ENCODE measurements at regions not wholly inside any gene's neighbourhood (a gene's known extent, or its start where the extent isn't known, plus 50 kb on each side); places are given as distances from the start of the nearest gene placed in this dataset.

DNA sequence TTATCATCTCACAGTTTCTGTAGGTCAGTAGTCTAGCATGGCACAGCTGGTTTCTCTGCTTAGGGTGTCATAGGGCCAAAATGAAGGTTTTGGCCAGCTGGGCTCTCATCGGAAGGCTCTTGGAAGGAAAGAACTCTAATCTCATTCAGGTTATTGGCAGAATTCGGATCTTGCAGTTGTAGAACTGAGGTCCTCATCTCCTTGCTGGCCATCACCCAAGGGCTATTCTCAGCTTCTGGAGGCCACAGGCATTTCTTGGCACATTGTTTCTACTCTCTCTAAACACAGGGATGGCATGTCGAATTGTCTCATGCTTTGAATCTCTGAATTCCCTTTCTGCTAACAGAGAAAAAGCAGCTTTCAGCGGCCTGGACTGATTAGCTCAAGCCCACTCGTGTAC lies 258.0 kb upstream of the SMARCA2 start:
- no peak for DNase-seq (ENCODE audit: low read depth in 2 of 2)

DNA sequence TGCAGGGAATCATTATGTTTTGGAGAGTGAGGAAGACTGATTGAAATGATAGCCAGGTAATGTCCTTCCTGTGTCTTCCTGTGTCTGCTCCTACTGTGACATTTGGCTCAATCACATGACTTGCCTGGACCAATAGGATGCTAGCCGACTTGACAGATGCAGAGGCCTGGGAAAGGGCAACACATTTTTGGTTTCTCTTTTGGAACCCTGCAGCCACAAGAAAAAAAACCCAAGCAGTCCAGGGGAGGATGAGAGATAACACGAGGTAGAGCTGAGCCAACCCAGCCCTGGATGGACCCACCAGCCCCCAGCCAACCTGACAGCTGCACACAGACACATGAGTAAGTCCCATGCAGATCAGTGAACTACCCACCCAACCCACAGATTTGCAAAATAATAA lies 256.1 kb upstream of the SMARCA2 start:
- DNase-seq (ENCODE audit: low read depth in 2 of 2), result no peak

DNA sequence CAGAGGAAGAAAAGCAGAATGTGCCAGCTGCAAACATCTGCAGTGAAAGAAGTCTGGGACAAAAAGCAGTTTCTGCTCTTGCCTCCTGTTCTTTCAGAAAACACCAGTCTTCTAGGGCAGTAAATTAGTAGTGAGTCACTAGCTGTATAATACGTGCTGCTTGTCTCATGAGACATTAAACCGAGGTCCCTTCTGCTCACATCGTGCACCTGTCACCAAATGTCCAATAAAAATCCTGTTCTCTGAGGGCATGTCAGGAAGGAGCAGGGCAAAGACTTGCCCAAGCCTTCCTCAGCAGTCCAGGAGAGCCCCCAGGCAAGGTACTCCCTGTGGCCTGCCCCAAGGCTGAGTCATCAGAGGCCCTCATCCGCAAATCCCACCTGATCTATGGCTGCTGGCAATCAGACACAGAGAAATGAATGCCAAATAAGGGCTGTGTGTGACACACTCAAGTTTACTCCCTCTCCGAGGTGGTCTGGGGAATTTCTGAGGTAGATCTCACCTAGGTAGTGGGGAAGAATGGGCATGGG lies 255.3 kb upstream of the SMARCA2 start:
- DNase-seq (ENCODE audit: low read depth in 2 of 2), result no peak

DNA sequence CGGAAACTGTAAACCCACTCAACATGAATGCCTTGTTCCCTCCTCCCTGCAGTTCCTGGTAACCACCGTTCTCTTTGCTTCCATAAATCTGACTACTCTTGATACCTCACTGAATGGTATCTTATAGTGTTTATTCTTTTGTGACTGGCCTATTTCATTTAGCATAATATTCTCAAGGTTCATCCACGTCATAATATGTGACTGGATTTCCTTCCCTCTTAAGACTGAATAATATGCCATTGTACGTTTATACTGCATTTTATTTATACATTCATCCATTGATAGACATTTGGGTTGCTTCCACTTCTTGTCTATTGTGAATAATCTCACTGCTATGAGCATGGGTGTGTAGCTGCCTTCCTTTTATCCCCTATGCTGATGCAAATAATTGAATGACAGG lies 253.3 kb upstream of the SMARCA2 start:
- DNase-seq (ENCODE audit: low read depth in 2 of 2), result no peak

DNA sequence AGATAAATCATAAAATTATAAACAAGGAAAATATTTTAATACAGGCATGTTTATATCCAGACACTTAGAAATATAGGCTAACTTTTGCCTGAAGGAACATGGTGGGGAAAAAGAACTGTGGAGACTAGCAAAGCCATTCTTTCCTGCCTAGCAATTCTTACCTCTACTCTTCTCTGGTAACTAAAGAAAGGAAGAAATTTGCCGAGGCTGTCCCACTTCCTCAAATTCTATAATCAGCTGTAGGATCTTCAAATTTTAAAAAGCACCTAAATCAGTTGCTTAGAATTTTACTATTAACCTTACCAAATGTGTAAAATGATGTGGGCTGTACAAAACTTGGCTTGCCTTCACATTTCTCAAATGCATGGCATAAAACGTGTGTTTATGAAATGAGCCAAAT lies 249.1 kb upstream of the SMARCA2 start:
- DNase-seq (ENCODE audit: low read depth in 2 of 2), result no peak

DNA sequence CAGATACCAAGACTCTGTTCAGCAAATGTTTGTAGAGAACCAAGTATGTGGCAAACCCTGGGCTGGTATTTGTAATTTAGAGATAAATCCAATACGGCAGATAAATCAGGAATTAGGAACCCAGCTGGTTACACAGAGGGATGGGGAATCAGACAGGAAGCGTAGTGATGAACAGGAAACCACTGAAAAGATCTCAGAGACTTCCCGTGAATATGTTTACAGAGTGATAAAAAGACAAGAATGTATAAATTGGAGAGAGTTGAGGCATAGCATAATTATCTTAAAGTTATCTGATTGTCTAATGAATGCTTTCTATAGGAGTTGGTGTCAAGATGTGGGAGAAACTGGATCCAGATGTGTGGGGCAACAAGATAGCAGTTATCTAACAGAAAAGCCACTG lies 246.6 kb upstream of the SMARCA2 start:
- no peak for DNase-seq (ENCODE audit: low read depth in 2 of 2)

DNA sequence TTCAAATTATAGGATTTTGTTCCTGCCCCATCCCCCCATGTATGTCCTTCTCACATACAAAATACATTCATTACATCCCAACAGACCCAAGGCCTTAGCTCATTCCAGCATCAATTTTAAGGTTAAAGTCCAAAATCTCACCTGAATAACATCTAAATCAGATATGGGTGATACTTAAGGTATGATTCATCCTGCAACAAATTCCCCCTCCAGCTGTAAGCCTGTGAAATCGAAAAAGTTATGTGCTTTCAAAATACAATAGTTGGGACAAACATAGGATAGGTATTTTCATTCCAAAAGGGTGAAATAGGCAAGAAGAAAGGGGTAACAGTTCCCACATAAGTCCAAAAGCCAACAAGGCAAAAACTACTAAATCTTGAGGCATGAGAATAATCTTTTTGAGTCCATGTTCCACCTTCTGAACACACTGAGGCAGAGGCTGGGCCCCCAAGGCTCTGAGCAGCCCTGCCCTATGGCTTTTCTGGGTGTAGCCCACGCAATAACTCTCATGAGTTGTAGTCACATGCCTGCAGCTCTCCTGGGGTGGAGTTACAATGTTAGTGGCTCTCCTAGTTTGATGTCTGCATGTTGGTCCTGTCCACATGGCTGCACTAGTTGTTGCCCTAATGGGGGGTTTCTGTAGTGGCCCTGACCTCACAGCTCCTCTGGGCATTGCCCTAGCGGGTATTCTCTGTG lies 243.9 kb upstream of the SMARCA2 start:
- DNase-seq (ENCODE audit: low read depth in 2 of 2), result no peak

DNA sequence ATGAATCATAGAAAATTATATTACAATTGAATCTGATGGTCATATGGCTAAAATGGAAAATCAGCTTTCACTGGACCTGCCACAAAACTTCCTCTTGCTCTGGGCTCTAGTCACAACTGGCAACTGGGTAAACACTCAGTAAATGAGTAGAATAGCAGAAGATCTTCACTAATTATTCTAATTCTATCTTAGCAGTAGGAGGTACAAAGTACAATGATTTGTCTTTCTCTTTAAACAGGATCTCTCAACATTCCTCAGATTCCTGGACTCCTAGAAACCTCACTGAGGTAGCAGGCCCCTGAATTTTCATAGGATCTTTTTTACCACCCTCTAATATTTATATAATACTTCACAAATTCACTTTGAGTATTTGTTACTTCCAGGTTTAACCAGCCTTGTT lies 239.9 kb upstream of the SMARCA2 start:
- no peak for DNase-seq (ENCODE audit: low read depth in 2 of 2)

DNA sequence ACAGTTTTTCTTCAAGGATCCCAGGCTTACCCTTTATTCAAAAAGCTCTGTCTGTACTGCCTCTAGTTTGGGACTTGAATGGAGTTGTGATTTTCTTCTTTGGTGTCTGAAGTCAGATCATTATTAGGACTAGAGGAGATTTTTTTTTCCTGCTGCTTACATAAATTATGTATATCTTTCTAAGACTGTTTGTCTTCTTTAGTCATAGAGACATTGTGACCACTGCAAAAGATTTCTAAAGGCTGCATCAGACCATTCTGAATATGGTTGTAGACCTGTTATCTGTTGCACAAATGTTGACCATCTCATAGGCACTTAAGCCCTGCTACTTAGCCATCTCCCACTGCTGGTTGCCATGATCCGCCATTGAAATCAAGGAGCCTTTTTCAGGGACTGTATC lies 238.5 kb upstream of the SMARCA2 start:
- no peak for DNase-seq (ENCODE audit: low read depth in 2 of 2)

DNA sequence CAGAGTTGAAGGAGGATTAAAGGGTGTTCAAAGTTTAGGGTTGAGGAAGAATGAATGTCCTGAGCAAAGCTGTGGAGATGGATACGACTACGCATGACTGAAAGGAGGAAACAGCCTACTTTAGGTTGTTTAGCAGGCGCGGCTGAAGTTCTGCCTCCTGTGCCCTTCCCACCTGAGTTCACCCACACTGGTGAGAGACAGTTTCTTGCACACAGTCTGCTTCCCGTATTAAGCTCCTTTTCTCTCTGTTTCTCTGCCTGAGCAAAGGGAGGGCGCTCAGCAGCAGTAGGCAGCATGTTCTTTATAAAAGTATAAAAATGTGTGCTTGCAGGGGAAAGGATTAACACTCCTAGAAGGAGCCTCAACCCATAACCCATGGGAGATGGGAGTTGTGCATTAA lies 224.0 kb upstream of the SMARCA2 start:
- DNase-seq (ENCODE audit: low read depth in 2 of 2), result no peak

DNA sequence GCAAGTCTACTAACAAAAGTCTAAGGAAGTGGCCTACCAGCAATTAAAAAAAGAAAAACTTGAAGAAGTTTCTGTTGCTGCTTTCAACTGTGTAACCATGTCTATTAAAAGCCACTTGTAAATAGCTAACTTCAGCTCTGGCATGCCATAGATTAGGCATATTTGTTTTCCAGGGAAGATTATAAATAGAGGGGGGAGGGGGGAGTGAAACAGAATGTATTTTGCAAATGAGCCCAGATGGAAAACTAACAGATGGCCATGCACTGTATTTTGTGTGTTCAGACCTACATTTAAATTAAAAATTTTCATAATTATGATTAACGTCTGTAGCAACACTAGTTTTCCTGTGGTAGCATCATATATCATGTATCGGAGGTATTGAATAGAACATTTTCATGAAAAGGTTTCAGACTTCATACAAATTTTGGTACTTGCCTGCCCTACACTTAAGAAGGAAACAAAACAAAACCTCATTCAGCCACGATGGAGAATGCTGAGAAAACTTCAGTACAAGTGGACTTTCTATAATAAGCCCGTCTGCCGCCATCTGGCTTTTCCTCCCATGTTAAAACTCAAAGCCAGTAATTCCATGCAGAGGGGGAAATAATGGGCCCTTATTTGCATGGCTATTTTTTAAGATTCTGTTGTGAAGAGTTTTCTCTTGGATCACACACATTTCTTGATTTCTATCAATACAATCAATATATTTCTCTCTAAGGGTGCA lies 220.4 kb upstream of the SMARCA2 start:
- no peak for DNase-seq (ENCODE audit: low read depth in 2 of 2)

DNA sequence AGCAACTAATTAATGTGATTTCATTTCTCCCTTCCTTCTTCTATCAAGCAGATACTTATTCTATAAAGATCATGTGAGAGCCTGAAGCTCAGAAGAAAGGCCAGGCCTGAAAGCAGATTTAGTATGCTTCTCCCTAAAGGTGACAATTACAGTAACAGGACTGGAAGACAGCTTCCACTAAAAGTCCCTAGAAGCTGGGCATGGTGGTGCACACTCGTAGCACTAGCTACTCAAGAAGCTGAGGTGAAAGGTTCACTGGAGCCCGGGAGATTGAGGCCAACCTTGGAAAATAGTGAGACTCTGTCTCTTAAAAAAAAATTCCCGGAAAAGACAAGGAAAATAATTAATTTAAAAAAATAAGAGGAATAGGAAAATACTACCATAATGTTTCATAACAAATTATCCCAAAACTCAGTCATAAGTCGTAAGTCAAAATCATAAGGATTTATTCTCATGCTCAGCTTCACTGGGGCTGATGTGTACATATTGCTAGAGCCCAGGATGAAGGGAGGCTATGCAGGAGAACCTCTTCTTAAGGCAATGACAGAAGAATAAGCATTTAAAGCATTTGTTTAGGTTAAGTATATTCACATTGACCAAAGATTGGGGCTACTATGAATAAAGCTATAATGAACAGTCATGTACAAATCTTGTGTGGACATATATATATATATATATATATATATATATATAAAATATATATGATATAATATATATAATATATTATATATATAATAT lies 210.8 kb upstream of the SMARCA2 start:
- DNase-seq (ENCODE audit: low read depth in 2 of 2), result no peak

DNA sequence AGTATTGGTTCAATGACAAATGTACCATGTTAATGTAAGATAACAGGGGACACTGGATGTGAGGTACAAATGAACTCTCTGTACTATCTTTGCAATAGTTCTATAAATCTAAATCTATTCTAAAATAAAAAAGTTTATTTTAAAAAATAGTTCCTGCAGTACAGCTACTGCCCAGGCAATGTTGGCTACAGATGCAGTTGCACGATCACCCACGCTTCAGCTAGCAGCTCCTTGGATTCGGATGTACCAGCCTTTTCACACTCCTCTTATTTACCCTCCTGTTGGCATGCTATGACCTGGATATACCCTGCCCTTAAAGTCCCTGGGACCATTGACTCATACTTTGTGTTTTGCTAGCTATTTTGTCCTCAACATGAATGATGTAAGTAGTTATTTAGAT lies 185.4 kb upstream of the SMARCA2 start:
- no peak for DNase-seq (ENCODE audit: low read depth in 2 of 2)

DNA sequence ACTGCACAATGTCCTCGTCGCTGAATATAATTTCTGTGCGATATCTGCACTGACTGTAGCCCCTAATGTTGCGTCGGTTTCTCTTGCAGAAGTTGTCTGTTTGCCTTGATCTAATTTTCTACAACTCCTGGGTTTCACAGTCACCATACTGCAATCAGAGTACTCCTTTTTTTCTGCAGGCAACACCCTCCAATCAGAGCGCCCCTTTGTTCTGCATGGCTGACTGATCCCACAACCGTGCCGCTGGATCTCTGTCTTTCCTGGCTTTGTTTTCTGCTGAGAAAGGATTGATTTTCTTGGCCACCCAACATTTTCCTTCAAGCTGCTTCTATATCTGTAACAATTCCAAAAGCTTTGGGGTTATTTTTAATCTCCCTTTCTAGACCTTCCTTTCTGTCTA lies 182.2 kb upstream of the SMARCA2 start:
- no peak for DNase-seq (ENCODE audit: low read depth in 2 of 2)

DNA sequence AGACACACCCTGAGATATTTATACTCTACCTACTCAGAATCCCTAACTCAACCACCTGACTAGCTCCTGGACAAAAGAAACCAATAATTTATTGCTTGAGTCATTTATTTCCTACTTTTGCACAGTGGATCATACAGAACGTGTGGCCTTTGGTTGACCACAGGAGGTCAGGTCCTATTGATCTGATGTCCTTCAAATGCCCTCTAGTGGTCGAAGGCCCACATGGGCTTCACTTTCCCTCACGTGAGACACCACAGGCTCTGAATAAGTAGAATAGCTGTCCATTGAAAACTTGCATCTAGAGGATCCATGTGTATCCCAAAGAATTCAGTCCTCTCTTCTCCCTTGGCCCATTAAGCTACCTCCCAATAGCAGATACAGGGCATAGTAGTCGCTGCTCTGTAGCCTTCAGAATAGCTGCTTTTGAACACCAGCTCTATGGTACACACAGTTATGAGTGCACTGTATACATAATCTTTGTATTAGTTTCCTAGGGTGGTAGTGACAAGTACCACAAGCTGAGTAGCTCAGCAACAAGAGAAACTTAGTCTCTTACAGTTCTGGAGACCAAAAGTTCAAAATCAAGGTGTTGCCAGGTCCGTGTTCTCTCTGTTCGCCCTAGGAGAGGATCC lies 177.6 kb upstream of the SMARCA2 start:
- DNase-seq (ENCODE audit: low read depth in 2 of 2), result no peak

DNA sequence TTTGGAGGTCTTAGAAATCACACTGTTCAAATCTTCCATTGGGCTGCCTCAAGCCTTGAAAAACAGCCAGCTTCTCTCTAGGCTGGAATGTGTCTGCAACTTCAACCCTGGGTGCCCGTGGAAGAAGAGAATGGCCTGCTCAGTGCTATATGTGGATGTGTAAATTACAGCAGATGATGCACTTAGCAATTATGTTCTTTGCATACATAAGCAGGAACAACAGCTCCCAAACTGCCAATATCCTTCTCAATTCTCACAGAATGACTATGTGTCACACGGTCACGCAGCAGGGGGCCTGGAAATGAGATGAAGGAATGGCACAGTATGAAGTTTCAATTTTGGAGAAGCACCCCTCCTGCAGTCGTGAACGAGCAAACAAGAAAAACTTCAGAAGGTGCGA lies 175.2 kb upstream of the SMARCA2 start:
- no peak for DNase-seq (ENCODE audit: low read depth in 2 of 2)

DNA sequence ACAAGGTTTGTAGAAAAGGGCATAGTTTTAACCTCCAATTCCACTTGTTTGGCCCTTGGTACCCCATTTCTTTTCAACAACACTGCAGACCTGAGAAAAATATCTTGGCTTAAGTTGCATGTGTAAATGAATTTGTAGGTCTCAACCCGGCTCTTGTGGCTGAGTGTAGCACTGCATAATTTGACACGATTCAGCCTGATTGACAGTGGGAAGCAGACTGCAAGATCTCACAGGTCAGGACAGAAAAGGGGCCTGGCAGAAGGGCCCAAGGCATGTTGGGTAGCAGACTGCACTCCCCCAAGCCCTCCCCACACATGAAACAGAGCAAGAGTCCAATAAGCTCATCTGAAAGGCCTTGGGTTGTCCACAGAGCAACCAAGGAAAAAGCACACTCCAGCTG lies 169.7 kb upstream of the SMARCA2 start:
- no peak for DNase-seq (ENCODE audit: low read depth in 2 of 2)

DNA sequence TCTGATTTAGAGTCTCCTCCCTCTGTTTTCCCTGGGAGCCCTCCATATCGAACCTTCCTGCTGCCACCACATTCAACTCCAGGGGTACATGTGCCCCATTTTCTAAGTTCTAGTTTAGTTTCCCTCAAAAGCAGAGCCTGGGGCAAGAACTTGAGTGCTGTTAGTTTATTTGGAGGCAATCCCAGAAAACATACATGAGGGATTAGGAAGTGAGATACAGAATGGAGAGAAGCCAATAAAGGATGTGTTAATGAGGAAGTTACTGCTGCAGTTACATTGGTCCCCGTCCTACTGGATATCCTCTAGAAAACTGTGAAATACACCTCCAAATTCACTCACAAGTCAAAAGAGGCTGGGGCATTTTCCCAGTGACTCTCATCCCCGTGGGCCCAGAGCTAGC lies 159.4 kb upstream of the SMARCA2 start:
- DNase-seq (ENCODE audit: low read depth in 2 of 2), result no peak

DNA sequence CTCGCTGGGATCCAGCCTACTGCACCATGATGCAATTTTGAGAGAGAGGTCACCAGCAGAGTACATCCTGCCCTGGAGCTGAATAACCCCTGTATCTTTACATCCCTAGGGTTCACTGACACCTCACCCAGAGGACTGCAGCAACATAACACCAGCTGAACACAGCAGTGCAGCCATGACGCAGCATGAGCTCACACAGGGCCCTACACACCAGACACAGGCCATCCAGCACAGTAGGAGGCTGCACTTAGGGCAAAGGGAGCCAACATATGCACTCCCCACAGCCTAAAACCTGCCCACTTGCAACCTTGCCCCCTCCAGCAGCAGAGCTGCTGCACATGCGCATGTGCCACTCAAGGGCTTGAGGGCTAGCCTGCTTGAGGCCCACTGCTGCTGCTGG lies 157.3 kb upstream of the SMARCA2 start:
- DNase-seq (ENCODE audit: low read depth in 2 of 2), result no peak

DNA sequence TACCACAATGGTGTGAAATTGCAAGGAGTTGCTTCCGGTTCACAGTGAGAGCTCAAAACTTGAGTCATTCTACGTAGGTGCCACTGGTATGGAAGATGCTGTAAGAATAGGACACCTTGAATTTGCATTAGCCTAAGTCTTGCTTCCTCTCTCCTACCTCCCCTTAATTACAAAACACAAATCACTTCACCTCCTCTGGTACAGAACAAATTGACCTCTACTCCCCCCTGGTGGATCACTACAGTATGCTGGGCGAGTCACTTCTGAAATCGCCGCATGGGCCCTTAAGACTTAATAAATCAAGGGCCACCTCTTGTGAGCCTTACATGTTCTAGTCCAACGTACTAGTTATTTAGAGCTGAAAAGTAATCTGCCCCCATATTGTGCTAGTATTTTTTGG lies 145.3 kb upstream of the SMARCA2 start:
- DNase-seq (ENCODE audit: low read depth in 2 of 2), result no peak

DNA sequence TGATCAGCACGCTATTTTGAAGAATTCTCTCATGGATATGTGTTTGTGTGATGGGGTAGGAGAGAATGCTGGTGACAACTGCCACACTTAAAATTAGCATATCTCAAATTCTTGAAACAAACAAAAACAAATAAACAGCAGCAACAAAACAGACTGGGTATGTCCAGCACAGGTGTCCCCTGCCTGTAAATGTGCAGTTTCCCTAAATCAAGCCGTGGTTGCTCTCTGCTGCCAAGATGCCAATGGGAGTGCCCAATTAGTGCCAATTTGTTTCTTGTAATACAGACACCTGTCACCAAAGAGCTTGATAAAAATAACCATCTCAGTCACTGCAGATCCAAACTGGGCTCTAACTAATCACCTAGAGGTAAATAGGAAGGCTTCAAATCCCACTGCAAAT lies 144.2 kb upstream of the SMARCA2 start:
- DNase-seq (ENCODE audit: low read depth in 2 of 2), result no peak

DNA sequence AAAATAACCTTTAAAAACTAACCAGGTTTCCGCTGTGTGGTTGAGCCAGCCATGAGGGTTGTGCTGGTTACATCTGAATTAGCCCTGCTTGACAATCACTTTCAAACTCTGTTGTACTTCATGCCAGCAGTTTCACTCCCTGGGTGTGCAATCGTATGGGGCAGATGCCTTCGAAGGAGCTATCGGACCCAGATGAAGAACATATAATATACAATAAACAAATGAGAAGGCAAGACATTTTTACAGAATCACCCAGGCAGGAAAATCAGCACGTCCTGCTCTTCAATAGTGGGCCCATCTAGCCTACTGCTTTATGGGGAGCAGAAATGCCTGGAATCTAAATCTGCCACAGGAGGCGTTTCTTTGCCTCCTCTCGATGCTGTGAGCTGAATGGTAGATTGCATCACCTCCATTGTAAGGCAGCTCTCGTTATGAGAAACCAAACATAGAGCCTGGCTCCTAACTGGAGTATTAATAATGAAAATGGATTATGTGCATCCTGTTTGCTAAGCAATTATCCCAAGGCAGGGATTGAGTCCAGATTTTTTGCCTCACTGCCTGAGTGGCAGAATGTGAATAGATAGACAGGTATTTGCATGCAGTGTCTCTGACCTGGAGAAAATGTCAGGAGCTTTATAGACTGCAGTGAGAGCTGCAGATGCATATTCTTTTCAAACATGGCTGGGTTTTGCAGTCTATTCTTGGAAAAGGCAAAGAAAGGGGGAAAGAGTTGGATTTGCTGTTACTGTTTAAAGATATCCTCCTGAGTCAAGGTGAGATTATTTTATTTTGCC lies 143.3 kb upstream of the SMARCA2 start:
- no peak for DNase-seq (ENCODE audit: low read depth in 2 of 2)
